Inflammatory macrophage (primary cell): ENCODE measurements at regions not wholly inside any gene's neighbourhood (a gene's known extent, or its start where the extent isn't known, plus 50 kb on each side); places are given as distances from the start of the nearest gene placed in this dataset.

Experiments used
- DNase-seq, 2 donors: peaks; one replicate each; pipeline ENCODE4 v3.0.0-alpha.2; 2020 to 2022

DNA sequence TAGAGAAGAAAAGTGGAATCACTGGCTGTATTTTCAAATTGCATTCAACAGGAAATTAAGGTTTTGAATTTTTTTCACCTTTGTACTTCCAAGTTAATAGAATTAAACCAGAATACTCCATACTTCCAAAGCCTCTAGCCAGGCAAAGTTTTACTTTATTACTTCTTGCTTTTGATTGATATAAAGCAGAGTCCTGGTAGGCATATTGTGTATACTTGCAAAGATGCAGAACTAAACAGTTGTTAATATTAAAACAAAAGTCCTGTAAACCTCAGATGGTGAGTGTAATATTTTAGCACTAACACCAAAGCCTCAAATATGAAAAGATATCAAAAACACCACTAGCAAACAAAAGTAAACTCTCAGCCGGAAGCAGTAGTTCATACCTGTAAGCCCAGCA lies 107.2 kb upstream of the C2CD4B start:
- DNase-seq = no peak

DNA sequence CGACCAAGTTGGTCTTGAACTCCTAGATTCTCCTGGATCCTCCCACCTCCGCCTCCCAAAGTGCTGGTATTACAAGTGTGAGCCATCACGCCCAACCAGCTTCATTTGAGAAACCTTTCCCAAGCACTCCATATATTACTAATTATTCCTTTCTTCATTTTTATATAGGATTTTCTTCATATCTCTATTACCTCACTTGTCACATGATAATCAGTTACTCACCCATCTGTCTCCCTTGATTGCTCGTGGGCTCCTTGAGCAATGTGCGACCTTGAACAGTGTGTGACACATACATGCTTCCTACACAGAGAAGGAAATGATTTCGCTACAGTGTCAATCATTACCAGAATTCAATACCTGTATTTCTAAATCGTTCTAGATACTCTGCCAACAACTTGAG lies 110.7 kb upstream of the C2CD4B start:
- DNase-seq = peak in 1 of 2 donors; percentile 3

DNA sequence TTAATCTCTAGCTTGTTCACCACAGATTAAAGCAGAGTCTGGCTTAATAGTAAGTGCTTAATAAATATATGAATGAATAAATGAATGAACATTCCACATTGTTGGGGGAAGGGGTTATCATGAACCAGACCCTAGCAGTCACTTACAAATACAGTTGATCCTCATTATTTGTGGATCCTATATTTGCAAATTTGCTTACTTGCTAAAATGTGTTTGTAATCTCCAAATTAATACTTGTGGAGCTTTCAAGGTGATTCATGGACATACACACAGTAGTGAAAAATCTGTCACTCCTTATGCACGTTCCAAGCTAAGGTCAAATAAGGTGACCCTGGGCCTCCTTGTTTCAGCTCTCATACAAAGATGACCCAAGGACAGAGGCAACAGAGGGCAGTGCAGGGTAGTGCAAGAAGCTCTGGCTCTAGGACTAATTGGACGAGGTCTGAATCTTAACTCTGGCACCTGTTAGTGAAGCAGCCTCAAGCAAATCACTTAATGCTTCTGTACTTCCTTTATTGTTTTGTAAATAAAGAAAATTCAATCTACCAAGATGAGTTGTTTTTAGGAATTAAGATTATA lies 112.8 kb upstream of the C2CD4B start:
- DNase-seq = no peak

DNA sequence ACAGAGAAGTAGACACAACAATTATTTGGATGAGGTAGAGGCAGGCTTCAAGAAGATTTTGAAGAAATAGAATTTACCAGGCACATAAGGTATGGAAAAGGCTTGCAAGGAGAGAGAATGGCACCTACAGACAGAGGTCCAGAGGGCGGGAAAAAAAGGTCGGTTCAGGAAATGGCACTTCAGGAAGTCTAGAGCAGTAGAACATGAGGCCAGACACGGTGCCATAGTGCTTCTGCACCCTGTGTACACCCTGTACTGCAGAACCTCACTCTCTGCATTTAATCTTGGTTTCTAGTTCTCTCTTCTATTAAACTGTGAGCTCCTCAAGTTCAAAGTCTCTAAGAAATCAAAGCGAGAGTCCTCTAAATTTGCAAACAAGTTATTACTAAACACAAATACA lies 113.4 kb upstream of the C2CD4B start:
- DNase-seq = no peak

DNA sequence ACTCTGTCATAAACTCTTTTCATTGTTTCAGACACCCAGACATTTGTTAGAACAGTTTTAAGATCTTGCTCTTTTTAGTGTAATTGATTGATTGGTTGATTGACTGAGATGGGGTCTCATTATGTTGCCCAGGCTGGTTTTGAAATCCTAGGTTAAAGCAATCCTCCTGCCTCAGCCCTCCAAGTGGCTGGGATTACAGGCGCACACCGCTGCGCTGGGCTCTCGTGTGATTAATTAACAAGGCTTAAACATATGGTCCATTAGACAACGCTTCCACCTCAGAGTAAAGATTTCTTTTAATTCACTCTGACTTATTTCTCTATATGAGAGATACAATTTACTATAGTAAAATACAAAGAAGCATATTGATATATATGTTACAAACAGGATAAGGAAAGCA lies 114.0 kb upstream of the C2CD4B start:
- no peak for DNase-seq

DNA sequence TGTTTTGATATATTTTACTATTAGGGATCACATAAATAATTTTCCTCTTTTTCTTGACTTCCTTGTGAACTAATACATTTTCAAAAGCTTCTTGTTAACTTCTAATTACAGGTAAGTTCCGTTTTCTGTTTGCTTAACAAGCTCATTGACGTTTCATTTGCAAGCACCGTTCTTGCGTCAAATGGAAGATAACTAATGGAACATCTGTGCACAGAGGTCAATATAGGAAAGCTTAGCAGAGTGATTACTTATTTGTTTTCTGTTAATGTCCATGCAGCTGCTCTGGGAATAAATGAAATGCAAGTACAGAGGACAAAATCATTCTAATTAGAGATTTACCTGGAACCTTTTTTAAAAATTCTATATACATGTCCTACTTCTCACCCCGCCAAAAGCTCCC lies 115.5 kb upstream of the C2CD4B start:
- DNase-seq = no peak

DNA sequence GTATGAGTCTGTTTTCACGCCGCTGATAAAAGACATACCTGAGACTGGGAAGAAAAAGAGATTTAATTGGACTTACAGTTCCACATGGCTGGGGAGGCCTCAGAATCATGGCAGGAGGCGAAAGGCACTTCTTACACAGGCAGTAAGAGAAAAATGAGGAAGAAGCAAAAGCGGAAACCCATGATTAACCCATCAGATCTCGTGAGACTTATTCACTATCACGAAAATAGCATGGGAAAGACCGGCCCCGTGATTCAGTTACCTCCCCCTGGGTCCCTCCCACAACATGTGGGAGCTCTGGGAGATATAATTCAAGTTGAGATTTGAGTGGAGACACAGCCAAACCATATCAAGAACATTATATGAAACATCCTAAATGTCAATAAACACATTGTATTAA lies 116.7 kb upstream of the C2CD4B start:
- DNase-seq = peak in 1 of 2 donors; percentile 33

DNA sequence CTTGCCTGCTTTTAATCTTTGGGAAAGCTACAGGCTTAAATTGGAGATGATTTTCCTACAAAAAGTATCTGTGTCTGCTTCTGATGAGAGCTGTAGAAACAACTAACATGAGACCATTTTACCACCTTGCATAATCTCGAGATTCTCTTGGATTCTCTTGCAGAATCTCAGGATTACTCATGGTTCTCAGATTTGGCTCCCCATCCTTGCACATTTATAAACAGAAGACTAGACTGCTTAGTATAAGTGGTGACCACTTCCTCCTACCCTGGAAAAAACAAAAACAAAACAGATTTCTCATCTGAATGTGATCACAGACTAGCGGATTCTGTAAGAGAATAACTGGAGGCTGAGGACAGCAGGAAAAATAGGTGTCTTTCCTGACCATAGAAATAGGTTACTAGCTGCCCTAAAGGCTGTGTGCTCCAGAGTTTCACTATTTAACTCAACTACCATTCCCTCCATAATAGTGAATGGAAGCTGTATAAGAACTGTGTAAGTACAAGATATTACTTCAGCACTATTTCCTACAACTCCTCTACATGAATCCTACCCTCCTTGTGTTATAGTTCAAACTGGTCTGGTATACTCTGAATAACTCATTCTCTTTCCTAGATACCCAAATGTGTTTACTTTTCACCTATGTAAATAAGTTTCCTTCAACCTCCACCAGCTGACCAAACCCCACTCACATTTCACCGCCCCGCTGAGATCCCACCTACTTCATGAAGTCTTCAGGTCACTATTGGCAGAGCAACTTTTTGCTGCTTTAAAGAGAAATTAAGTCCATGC lies 122.2 kb upstream of the C2CD4B start:
- no peak for DNase-seq

DNA sequence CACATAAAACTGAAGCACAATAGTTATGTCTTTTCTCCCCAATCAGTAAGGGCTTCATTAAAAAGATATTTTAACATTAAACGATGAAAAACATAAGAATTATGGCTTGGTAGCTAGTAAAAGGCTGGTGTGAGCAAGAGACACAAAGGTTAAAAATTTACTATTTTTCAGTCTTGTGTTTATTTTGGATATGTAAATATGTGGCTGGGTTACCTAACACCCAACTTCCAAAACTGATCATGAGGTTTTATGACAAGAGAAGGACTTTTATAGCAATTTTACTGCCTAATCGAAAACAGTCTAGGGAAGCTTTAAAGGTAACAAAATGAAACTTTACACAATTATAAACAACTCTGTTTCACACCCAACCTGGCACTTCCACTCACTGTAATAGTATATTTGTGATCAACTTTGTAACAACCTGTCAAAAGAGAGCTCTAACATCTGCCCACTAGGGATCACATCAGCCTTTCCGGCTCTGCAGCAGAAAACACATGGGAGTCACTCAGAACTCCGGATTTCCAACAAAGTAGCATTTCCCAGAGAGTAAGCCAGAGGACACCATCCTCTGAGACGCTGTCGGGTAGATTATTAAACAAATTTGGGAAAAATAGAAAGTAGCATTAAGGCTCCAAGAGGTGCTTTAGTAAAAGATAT lies 123.4 kb upstream of the C2CD4B start:
- no peak for DNase-seq

DNA sequence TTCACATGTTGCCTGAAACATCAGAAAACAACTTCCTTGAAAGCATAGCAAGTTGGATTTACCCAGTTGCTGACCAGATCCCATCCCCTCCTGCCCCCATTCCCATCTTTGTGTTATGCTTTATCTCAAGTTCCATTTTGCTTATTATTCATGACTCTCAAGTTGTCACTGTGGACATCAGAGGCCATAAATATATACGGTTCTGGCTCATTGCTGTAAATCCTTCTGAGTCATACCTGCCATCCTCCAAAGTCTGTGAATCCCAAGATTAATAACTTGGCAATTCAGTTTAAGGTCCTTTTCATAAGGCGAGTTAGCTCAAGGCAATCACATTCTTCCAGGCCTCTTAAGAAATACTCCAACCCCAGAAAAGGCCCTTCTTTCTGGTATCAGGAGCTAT lies 126.2 kb upstream of the C2CD4B start:
- DNase-seq = no peak

DNA sequence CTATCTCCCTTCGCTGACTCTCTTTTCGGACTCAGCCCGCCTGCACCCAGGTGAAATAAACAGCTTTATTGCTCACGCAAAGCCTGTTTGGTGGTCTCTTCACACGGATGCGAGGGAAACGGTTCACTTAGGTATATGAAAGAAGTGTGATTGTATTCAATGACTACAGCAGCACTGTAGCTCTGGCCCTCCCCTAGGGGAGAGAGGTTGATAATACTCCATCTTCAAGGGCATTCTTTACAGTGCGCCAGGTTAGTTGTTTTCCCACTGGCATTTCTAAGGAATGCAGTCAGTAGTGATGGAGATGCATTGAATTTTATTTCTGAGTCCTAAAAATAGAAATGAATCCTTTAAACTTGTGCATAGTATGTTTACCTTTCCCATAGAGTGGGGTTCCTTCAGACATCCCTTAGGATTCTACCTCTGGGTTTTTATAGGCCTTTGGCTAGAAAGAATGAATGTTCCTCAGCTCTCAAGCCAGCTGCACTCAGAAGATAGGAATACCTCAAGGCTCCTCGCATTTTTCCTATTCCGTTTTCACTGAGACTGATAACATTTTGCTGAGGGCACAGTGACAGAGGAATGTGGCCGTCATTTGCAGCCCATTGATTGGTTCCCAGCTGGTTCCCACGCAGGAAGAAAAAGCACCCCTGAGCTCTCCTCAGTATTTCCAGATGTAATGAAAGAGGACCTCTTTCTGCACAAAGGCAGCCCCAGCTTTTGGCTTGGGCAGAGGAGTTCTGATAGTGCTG lies 131.8 kb upstream of the C2CD4B start:
- no peak for DNase-seq

DNA sequence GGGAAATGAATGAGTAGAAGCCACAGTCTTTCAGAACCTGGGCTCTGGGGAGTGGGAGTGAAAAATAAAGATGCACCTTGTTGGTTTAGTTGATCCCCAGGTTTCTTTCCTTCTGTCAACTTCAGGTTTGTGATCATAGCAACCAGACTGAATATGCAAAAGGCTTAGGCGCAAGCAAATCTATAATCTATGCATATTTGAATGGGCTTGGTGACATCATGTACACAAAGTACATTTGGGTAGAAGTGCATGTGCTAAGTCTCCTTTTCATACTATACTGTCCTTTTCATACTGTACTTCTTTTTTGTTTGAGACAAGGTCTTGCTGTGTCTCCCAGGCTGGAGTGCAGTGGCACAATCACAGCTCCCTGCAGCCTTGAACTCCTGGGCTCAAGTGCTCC lies 132.4 kb upstream of the C2CD4B start:
- no peak for DNase-seq

DNA sequence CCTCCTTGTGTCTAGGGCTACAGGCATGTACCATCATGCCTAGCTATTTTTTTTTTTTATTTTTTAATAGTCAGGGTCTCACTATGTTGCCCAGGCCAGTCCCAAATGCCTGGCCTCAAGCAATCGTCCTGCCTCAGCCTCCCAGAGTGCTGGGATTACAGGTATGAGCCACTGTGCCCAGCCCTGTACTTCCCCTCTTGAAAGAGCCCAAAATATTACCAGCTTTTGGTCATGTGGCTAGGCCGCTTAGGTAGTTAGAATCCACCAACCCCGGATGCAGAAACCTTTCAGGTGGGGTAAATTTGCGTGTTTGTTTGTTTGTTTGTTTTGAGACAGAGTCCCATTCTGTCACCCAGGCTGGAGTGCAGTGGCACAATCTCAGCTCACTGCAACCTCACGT lies 132.8 kb upstream of the C2CD4B start:
- no peak for DNase-seq

DNA sequence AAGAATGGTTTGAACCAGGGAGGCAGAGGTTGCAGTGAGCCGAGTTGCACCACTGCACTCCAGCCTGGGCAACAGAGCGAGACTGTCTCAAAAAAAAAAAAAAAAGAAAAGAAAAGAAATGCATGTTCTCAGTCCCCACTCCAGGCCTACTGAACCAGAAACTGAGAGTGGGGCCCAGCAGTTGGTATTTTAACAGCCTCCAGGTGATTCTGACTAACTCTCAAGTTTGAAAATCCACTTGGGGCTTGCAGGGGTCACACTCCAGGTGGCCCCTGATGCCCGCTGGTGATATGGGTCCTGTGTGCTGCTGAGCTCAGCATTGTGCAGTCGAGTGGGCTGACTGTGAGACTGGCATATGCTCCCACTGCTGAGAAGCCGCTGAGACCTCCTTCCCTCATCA lies 133.7 kb upstream of the C2CD4B start:
- no peak for DNase-seq

DNA sequence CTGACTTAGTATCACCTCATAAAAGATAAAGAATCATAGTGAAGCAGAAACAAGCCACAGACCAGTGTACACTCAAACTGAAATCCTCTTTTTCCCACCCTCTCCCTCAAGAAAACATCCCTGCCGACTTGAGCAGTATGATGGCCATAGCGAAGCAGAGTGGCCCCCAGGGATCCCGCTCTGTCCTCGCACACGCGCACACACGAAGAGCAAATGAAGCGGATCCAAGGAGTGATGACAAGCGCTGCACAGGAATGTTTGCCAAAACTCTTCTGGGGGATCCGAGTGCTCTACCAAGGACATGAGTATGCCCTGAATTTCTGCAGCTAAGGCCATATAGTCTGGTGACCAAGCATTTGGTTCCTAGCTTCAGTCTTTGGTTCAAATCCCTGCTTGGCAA lies 134.5 kb upstream of the C2CD4B start:
- DNase-seq = no peak

DNA sequence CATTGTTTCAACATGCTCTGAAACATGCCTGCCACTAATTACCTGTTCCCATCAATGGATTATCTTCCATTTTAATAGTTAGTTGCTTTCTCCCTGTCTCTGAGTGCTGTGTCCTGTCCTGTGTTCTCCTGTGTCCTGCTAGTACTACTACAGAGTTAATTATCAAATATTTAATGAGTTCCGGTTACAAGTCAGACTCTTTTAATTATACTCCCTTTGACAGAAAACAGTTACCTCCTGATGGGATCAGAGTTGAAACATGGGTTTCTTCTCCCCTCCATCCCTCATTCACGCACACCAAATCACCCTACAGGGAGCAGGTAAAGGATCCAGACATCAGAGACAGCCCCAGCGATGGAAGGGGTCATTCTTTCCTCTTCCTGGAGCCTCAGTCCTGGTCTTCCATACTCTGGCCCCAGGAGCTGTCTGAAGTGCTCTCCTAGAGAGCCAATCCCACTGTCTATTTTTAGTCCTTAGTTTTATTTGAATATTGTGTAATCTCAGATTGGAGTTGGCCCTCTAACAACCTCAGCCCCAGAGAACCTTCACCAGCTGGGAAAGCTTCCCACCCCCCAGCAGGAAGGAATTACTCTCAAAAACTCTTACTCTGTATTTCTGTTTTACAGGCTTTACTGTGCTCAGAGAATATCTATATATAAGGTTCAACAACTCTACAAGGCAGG lies 137.0 kb upstream of the C2CD4B start:
- no peak for DNase-seq

DNA sequence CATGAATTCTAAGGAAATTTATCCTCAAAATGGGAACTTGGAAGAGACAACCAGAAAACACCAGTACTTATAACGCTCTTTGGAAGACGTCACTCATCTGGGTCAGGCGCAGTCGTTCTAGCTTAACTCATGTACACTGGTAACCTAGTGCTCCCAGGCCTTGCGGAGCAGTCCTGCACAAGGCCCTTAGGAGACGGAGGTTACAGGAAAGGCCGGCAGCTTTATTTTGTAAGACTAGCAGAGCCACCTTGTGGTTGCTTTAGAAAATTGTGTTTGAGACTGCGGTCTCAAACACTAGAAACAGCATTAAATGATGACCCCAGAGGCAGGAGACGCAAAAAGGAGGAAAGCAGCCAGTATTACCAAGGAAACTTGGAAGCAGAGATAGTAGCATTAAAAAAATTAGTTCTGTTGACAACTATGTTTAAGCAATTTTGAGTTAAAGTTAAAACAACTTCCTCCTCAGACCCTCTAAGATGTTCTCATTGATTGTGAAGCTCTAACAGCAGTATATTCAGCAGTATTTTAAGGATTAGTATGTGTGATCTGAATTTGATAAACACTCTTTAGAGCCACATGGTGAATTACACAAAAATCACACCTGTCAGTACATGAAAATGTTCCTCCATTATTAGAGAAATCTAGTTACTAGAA lies 141.9 kb upstream of the C2CD4B start:
- peak; percentile 24 to 54 for DNase-seq

DNA sequence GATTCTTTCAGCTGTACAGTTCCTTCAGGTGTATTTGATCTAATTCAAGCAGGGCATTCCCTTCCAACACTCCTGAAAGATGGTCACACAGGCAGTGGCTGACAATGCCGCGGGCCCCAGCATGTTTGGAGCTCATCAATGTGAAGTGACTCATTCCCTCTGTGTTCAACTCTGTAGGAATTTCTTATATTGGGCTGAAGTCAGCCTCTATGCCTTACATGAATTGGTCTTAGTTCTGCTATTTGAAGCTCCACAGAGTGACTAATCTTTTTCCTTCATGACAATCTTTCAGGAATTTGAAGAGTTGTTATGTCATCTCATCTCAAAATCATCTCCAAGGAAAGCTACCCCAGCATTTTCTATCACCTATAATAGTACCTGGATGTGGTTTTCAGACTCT lies 142.5 kb upstream of the C2CD4B start:
- DNase-seq = no peak

DNA sequence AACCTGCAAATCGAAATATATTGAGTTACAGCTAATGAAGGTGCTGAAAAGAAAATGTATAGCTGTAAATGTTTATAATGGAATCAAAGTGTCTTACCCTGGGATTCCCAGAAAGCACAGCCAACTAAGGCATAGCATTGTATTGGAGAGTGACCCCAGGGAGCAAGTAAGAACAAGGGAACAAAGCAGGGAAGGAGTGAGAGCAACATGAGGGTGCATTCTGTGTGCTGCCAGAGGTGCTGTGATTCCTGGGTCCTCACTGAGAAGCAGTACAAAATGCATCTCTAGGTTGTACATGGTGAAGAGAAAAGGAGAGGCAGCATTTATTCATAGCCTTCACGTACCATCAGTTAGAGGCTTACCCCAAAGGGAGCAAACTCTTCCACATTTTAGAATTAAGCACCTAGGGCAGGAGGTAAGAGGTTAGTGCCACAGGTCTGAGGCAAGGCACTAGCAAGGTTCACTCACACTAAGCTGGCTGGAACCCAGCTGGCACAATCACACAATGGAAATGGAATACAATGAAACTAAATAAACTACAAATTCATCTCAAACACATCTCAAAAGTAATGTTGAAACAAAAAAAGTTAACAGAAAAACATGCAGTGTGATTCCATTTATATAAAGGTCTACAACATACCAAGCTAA lies 151.5 kb upstream of the C2CD4B start:
- DNase-seq = no peak

DNA sequence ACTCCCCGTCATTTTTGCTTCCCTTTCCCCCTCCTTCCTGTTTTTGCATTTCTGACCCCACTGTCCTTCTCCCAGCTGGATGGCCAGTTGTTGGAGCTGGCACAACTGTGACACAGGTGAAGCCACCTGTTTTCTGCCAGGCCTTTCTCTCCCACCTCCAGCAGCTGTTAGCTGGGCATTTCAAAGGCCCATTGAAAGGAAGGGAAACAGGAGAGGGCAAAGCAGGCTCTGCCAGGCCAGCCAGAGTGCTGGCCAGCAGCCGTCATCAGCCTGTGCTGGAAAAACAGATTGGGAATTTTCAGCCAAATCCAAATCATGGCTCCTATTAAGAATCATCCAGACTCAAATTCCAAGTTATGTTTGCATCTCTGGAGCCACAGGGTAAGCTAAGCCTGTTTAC lies 155.2 kb upstream of the C2CD4B start:
- DNase-seq = no peak

DNA sequence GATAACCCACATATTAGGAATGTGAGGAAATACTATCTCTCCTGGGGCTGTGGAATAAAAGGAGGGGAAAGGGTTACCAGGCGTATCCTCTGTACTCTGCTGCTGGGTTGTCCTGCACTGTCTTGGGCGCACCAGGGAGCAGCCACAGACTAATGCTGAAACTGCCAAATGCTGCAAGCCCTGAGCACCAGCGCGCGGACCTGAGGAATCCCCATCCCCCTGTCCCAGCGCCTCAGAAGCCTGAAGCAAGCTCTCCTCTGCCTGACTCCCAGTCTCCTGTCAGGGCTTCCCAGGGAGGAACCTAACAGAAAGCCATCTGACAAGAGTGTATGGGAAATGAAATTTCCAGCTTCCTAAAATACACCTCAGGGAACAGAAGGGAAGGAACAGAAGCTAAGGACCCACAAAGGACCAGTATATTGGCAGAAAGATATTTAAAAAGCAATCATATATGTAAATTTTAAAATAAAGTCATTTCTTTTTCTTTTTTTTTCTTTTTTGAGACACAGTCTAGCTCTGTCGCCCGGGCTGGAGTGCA lies 158.3 kb upstream of the C2CD4B start:
- no peak for DNase-seq

DNA sequence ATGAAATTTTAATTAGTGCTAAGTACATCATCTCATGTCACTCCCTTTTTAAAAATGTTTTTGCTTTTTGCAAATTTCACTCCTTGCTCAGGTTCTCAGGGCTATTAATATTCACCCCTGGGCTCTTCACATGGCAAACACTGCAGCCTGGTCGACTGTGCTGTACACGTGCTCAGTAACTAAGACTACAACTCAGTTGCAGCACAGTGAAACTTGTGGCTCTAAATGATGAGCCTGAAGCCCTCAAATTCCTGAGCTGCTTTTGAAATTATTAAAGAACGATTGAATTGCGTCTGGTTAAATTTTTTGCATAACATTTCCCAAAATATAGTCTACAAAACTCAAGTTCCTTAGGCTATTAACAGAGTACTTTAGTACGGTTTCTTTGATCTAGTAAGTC lies 159.3 kb upstream of the C2CD4B start:
- DNase-seq = no peak
